MM.1S (cell line): ENCODE measurements at regions not wholly inside any gene's neighbourhood (a gene's known extent, or its start where the extent isn't known, plus 50 kb on each side); places are given as distances from the start of the nearest gene placed in this dataset.

Experiments used
- EZH2 ChIP-seq: fragments of 300-600 bp; sonication (generic); optimal IDR thresholded peaks from 2 replicates; pipeline ENCODE3; 2017; ENCODE audit warnings: low read depth, mild to moderate bottlenecking, antibody characterized with exemption, low read length, mixed read lengths
- EZH2phosphoT487 ChIP-seq: fragments of 300-600 bp; sonication (generic); IDR thresholded peaks from 2 replicates; pipeline ENCODE4 v1.6.1; 2018; ENCODE audit warnings: antibody characterized with exemption, low read length
- TF ChIP-seq, protein P1 (sequence below): fragments of 300-600 bp; sonication (generic); IDR thresholded peaks from 2 replicates; pipeline ENCODE4 v1.5.1; 2016; ENCODE audit warnings: antibody characterized with exemption, low read length, mixed read lengths

DNA sequence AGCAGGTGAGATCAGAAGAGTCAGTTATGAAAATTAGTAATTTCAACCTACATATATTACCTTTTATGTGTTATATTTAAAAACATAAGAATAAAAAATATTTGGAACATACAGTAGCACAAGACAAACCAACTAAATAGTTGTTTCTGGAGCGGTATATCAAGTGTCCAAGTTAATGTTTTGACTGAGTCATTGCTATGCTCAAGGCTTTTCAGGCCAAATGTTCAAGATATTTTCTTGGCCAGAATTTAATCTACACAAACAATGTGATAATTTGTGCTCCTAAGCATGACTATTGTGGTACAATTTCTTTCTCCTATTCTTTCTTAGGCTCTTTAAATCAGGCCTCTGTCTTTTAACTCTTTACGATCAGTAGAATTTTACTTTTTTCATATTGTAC, 412.4 kb downstream of the RAP2B start:
- TF ChIP-seq, protein P1, sequence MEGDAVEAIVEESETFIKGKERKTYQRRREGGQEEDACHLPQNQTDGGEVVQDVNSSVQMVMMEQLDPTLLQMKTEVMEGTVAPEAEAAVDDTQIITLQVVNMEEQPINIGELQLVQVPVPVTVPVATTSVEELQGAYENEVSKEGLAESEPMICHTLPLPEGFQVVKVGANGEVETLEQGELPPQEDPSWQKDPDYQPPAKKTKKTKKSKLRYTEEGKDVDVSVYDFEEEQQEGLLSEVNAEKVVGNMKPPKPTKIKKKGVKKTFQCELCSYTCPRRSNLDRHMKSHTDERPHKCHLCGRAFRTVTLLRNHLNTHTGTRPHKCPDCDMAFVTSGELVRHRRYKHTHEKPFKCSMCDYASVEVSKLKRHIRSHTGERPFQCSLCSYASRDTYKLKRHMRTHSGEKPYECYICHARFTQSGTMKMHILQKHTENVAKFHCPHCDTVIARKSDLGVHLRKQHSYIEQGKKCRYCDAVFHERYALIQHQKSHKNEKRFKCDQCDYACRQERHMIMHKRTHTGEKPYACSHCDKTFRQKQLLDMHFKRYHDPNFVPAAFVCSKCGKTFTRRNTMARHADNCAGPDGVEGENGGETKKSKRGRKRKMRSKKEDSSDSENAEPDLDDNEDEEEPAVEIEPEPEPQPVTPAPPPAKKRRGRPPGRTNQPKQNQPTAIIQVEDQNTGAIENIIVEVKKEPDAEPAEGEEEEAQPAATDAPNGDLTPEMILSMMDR, result no peak
- no peak for TF ChIP-seq EZH2
- no peak for TF ChIP-seq EZH2phosphoT487
